ENCODE measurements at regions not wholly inside any gene's neighbourhood (a gene's known extent, or its start where the extent isn't known, plus 50 kb on each side); places are given as distances from the start of the nearest gene placed in this dataset.
A peak's percentile ranks its signal among the peaks of the same experiment; 100 is the strongest.

DNA sequence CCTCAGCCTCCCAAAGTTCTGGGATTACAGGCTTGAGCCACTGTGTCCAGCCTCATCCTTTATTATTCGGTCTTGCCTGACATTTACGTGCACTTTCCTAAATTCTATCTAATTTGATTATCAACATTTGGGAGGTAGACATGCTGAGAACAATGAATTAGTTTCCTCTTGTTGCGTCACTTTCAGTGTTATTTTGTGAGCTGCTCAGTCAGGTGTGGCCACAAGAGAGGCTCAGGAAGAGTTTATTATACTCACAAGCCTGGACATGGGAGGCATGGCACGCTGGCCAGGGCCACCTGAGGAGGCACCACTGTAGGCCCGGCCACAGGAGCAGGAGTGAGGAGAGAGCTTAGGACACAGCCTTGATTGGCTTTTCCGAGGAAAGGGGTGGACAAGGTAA is 59.7 kb upstream of the RBFOX2 start:
- H3K4me1 ChIP-seq (ENCODE audit: insufficient read depth, low read length, poor library complexity, severe bottlenecking): peaks cover 8% of the 10 kb centered on the region
- intact Hi-C loops (cut with micrococcal nuclease; ENCODE audit: unreplicated experiment): no loop called here
- H3K9me2 ChIP-seq (ENCODE audit: insufficient read depth, low read length): no peaks in the 10 kb centered on the region
- CTCF ChIA-PET (ENCODE audit: unreplicated experiment): no interaction called here
- H2AFZ ChIP-seq (ENCODE audit: low read length): 0 out of 2 replicates have a peak overlapping the region, but pooled peaks have one; percentile 31
- H3K4me2 ChIP-seq (ENCODE audit: low read length): no peak overlapping the region; the same call in 1 of the 2 replicates
- no peaks in the 10 kb centered on the region for H3K36me3 ChIP-seq (ENCODE audit: insufficient read depth, low read length)
- no peak for TF ChIP-seq EZH2phosphoT487 (IDR thresholded peaks at IDR 0.05; ENCODE audit: borderline replicate concordance, low read depth, low read length)
- TF ChIP-seq, protein P1, sequence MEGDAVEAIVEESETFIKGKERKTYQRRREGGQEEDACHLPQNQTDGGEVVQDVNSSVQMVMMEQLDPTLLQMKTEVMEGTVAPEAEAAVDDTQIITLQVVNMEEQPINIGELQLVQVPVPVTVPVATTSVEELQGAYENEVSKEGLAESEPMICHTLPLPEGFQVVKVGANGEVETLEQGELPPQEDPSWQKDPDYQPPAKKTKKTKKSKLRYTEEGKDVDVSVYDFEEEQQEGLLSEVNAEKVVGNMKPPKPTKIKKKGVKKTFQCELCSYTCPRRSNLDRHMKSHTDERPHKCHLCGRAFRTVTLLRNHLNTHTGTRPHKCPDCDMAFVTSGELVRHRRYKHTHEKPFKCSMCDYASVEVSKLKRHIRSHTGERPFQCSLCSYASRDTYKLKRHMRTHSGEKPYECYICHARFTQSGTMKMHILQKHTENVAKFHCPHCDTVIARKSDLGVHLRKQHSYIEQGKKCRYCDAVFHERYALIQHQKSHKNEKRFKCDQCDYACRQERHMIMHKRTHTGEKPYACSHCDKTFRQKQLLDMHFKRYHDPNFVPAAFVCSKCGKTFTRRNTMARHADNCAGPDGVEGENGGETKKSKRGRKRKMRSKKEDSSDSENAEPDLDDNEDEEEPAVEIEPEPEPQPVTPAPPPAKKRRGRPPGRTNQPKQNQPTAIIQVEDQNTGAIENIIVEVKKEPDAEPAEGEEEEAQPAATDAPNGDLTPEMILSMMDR (conservative IDR thresholded peaks at IDR 0.05; ENCODE audit: low read length): no peak
- H3K27ac ChIP-seq (ENCODE audit: low read depth, low read length, poor library complexity, severe bottlenecking): no peak overlapping the region
- no peak overlapping the region for H3K4me3 ChIP-seq (ENCODE audit: low read depth, low read length, poor library complexity, severe bottlenecking)
- BruUV-seq (replicated peaks): no TSS peak
- POLR2A ChIA-PET: interaction anchor here (0.8 kb wide), 1 partner anchor 34 kb away, joined by 5 read pairs; no protein-coding TSS in a partner anchor
- peak; percentile 30 for DNase-seq (ENCODE audit: low spot score)
- H3K9me3 ChIP-seq (ENCODE audit: low read length): no peaks in the 10 kb centered on the region
- H3K79me2 ChIP-seq (ENCODE audit: insufficient read depth, low read depth, low read length): no peaks in the 10 kb centered on the region
- H4K20me1 ChIP-seq (ENCODE audit: insufficient read depth, low read length): no peaks in the 10 kb centered on the region

- Histone ChIP-seq H3K36me3 (ENCODE audit: insufficient read depth, low read length) (no peaks in the 10 kb centered on the region), H2AFZ (ENCODE audit: low read length) (0 out of 2 replicates have a peak overlapping the region, but pooled peaks have one; percentile 31), H3K4me3 (ENCODE audit: low read depth, low read length, poor library complexity, severe bottlenecking) (no peak overlapping the region), H3K27ac (ENCODE audit: low read depth, low read length, poor library complexity, severe bottlenecking) (no peak overlapping the region), H3K9me2 (ENCODE audit: insufficient read depth, low read length) (no peaks in the 10 kb centered on the region), H3K4me1 (ENCODE audit: insufficient read depth, low read length, poor library complexity, severe bottlenecking) (peaks cover 8% of the 10 kb centered on the region), H3K9me3 (ENCODE audit: low read length) (no peaks in the 10 kb centered on the region), H3K4me2 (ENCODE audit: low read length) (no peak overlapping the region), H3K79me2 (ENCODE audit: insufficient read depth, low read depth, low read length) (no peaks in the 10 kb centered on the region), H4K20me1 (ENCODE audit: insufficient read depth, low read length) (no peaks in the 10 kb centered on the region)
- no peak for TF ChIP-seq EZH2phosphoT487 (IDR thresholded peaks at IDR 0.05; ENCODE audit: borderline replicate concordance, low read depth, low read length)
- TF ChIP-seq, protein P1 (conservative IDR thresholded peaks at IDR 0.05; ENCODE audit: low read length): no peak
- intact Hi-C loops (cut with micrococcal nuclease; ENCODE audit: unreplicated experiment): no loop called here
- POLR2A ChIA-PET: no interaction called here
- no peak for DNase-seq (ENCODE audit: low spot score)
- CTCF ChIA-PET (ENCODE audit: unreplicated experiment): no interaction called here
- no TSS peak for BruUV-seq (replicated peaks)
These were observed 59.2 kb upstream of the RBFOX2 start for GRCh38 chr22:36087784-36088183.

GRCh38 chr22:36086629-36087254 is 58.1 kb upstream of the RBFOX2 start:
- TF ChIP-seq, protein P1 (conservative IDR thresholded peaks at IDR 0.05; ENCODE audit: low read length): no peak
- TF ChIP-seq EZH2phosphoT487 (IDR thresholded peaks at IDR 0.05; ENCODE audit: borderline replicate concordance, low read depth, low read length): no peak
- Histone ChIP-seq H2AFZ (ENCODE audit: low read length) (no peak overlapping the region), H3K9me3 (ENCODE audit: low read length) (no peaks in the 10 kb centered on the region), H3K4me2 (ENCODE audit: low read length) (no peak overlapping the region), H4K20me1 (ENCODE audit: insufficient read depth, low read length) (no peaks in the 10 kb centered on the region), H3K4me1 (ENCODE audit: insufficient read depth, low read length, poor library complexity, severe bottlenecking) (peaks cover 8% of the 10 kb centered on the region), H3K9me2 (ENCODE audit: insufficient read depth, low read length) (no peaks in the 10 kb centered on the region), H3K79me2 (ENCODE audit: insufficient read depth, low read depth, low read length) (no peaks in the 10 kb centered on the region), H3K4me3 (ENCODE audit: low read depth, low read length, poor library complexity, severe bottlenecking) (no peak overlapping the region), H3K27ac (ENCODE audit: low read depth, low read length, poor library complexity, severe bottlenecking) (no peak overlapping the region), H3K36me3 (ENCODE audit: insufficient read depth, low read length) (no peaks in the 10 kb centered on the region)
- DNase-seq (ENCODE audit: low spot score): no peak
- intact Hi-C loops (cut with micrococcal nuclease; ENCODE audit: unreplicated experiment): no loop called here
- ChIA-PET CTCF (ENCODE audit: unreplicated experiment) (no interaction called here), POLR2A (interaction anchor here (1.4 kb wide), 1 partner anchor 437 kb away, joined by 5 read pairs; no protein-coding TSS in a partner anchor)
- BruUV-seq (replicated peaks): no TSS peak
